ENCODE measurements at regions not wholly inside any gene's neighbourhood (a gene's known extent, or its start where the extent isn't known, plus 50 kb on each side); places are given as distances from the start of the nearest gene placed in this dataset.

- no peak for TF ChIP-seq CTCF (IDR thresholded peaks at IDR 0.05; ENCODE audit: borderline replicate concordance, control extremely low read depth, extremely low read depth, insufficient read depth, missing control alignments)
- in situ Hi-C loops (cut with MboI; ENCODE audit: low sequenced_read_pairs, unreplicated experiment), result no loop called here
- no peak for DNase-seq (ENCODE audit: low spot score)
Observed at GRCh38 chr5:98999631-99000030, 70.8 kb upstream of the CHD1 start.

- in situ Hi-C loops (cut with MboI; ENCODE audit: low sequenced_read_pairs, unreplicated experiment), result no loop called here
Observed at GRCh38 chr5:98997000-98997399, 68.2 kb upstream of the CHD1 start.

GRCh38 chr5:98994611-98995010, 65.8 kb upstream of the CHD1 start:
- in situ Hi-C loops (cut with MboI; ENCODE audit: low sequenced_read_pairs, unreplicated experiment), result no loop called here
- DNase-seq (ENCODE audit: low spot score), result no peak
- TF ChIP-seq CTCF (IDR thresholded peaks at IDR 0.05; ENCODE audit: borderline replicate concordance, control extremely low read depth, extremely low read depth, insufficient read depth, missing control alignments), result no peak

More at GRCh38 chr5:98997000-98997399, 68.2 kb upstream of the CHD1 start:
- no peak for TF ChIP-seq CTCF (IDR thresholded peaks at IDR 0.05; ENCODE audit: borderline replicate concordance, control extremely low read depth, extremely low read depth, insufficient read depth, missing control alignments)
- no peak for DNase-seq (ENCODE audit: low spot score)

- in situ Hi-C loops (cut with MboI; ENCODE audit: low sequenced_read_pairs, unreplicated experiment), result no loop called here
- TF ChIP-seq CTCF (IDR thresholded peaks at IDR 0.05; ENCODE audit: borderline replicate concordance, control extremely low read depth, extremely low read depth, insufficient read depth, missing control alignments), result no peak
- DNase-seq (ENCODE audit: low spot score), result peak; percentile 16
Observed at GRCh38 chr5:98993512-98993911, 64.7 kb upstream of the CHD1 start.

- no peak for TF ChIP-seq CTCF (IDR thresholded peaks at IDR 0.05; ENCODE audit: borderline replicate concordance, control extremely low read depth, extremely low read depth, insufficient read depth, missing control alignments)
- in situ Hi-C loops (cut with MboI; ENCODE audit: low sequenced_read_pairs, unreplicated experiment), result no loop called here
- DNase-seq (ENCODE audit: low spot score), result no peak
Observed at GRCh38 chr5:98992552-98992951, 63.7 kb upstream of the CHD1 start.

- TF ChIP-seq CTCF (IDR thresholded peaks at IDR 0.05; ENCODE audit: borderline replicate concordance, control extremely low read depth, extremely low read depth, insufficient read depth, missing control alignments), result no peak
- in situ Hi-C loops (cut with MboI; ENCODE audit: low sequenced_read_pairs, unreplicated experiment), result no loop called here
Observed at GRCh38 chr5:98989727-98990126, 60.9 kb upstream of the CHD1 start.

GRCh38 chr5:98986587-98986986, 57.8 kb upstream of the CHD1 start:
- in situ Hi-C loops (cut with MboI; ENCODE audit: low sequenced_read_pairs, unreplicated experiment), result no loop called here

More at GRCh38 chr5:98989727-98990126, 60.9 kb upstream of the CHD1 start:
- no peak for DNase-seq (ENCODE audit: low spot score)

More at GRCh38 chr5:98986587-98986986, 57.8 kb upstream of the CHD1 start:
- TF ChIP-seq CTCF (IDR thresholded peaks at IDR 0.05; ENCODE audit: borderline replicate concordance, control extremely low read depth, extremely low read depth, insufficient read depth, missing control alignments), result no peak
- DNase-seq (ENCODE audit: low spot score), result no peak
